Caco-2 (cell line): ENCODE measurements at regions not wholly inside any gene's neighbourhood (a gene's known extent, or its start where the extent isn't known, plus 50 kb on each side); places are given as distances from the start of the nearest gene placed in this dataset.

Experiments
- BruUV-seq: library from RNA; stranded (reverse); fragments of 400-500 nt; replicated peaks from 2 replicates; lab custom pipeline; 2021; lab: Mats Ljungman, UMichigan
- CTCF ChIA-PET: fragments of 300-600 bp; sonication (Branson Sonifier 250); formaldehyde crosslinking; loops from one replicate; lab custom pipeline; 2022; ENCODE audit warnings: antibody characterized with exemption; lab: Charles Lee
- POLR2A ChIA-PET: fragments of 300-600 bp; sonication (Branson Sonifier 250); formaldehyde crosslinking; loops from one replicate; lab custom pipeline; 2022; ENCODE audit warnings: antibody characterized with exemption; lab: Charles Lee
- DNase-seq, 2 experiments: peaks; one replicate each; pipeline versions ENCODE4 v3.0.0 to v3.0.0-alpha.2; 2020 to 2022
- H3K27me3 ChIP-seq: replicated peaks from 2 replicates; pipeline ENCODE4 v1.6.0; 2011; ENCODE audit warnings: low read length; ENCODE audit not compliant: control insufficient read depth, insufficient read depth
- H3K36me3 ChIP-seq: 2 replicates; pipeline ENCODE4 v1.5.1; 2011; ENCODE audit warnings: low read length; ENCODE audit not compliant: control insufficient read depth, insufficient read depth
- H3K4me1 ChIP-seq: fragments of 250-450 bp; sonication (Bioruptor Pico); 2 replicates; pipeline ENCODE4 v1.5.1; 2020; ENCODE audit warnings: mild to moderate bottlenecking
- H3K4me3 ChIP-seq: 2 replicates; pipeline ENCODE4 v1.5.1; 2011; ENCODE audit warnings: low read depth, mild to moderate bottlenecking, control low read depth, low read length
- H3K9me3 ChIP-seq: fragments of 250-450 bp; sonication (Bioruptor Pico); 2 replicates; pipeline ENCODE4 v1.5.1; 2020; ENCODE audit warnings: mild to moderate bottlenecking, moderate library complexity
- H3K27ac Mint-ChIP-seq: one replicate; pipeline ENCODE4 v1.8.0; 2022; ENCODE audit warnings: mixed read lengths; ENCODE audit not compliant: unreplicated experiment
- H3K27me3 Mint-ChIP-seq: one replicate; pipeline ENCODE4 v1.8.0; 2022; ENCODE audit warnings: mixed read lengths; ENCODE audit not compliant: insufficient read depth, unreplicated experiment
- H3K36me3 Mint-ChIP-seq: one replicate; pipeline ENCODE4 v1.8.0; 2022; ENCODE audit warnings: mild to moderate bottlenecking, mixed read lengths; ENCODE audit not compliant: insufficient read depth, unreplicated experiment
- H3K4me1 Mint-ChIP-seq: one replicate; pipeline ENCODE4 v1.8.0; 2022; ENCODE audit warnings: low read depth, mixed read lengths; ENCODE audit not compliant: unreplicated experiment
- H3K4me3 Mint-ChIP-seq: one replicate; pipeline ENCODE4 v1.8.0; 2022; ENCODE audit warnings: mild to moderate bottlenecking, moderate library complexity, mixed read lengths; ENCODE audit not compliant: unreplicated experiment
- H3K9me3 Mint-ChIP-seq: one replicate; pipeline ENCODE4 v1.8.0; 2022; ENCODE audit warnings: mixed read lengths; ENCODE audit not compliant: unreplicated experiment
- CTCF ChIP-seq, 2 experiments: fragments of 200-600 bp in 1 of 2; IDR thresholded peaks; 1 replicate in 1 of 2; 2 replicates in 1 of 2; pipeline versions ENCODE4 v1.5.1 to v1.8.0; 2011 to 2022; ENCODE audit warnings: antibody characterized with exemption in 1 of 2, control low read depth in 1 of 2, inconsistent platforms in 1 of 2, low read depth in 1 of 2, low read length in 1 of 2, mild to moderate bottlenecking in 1 of 2, moderate library complexity in 1 of 2; ENCODE audit not compliant: insufficient read depth in 1 of 2, severe bottlenecking in 1 of 2, unreplicated experiment in 1 of 2
- intact Hi-C: fragments of 100-400 bp; cut with micrococcal nuclease; formaldehyde crosslinking; loops from one replicate; pipeline ENCODE4 v1.10.0; 2022; ENCODE audit not compliant: unreplicated experiment

DNA sequence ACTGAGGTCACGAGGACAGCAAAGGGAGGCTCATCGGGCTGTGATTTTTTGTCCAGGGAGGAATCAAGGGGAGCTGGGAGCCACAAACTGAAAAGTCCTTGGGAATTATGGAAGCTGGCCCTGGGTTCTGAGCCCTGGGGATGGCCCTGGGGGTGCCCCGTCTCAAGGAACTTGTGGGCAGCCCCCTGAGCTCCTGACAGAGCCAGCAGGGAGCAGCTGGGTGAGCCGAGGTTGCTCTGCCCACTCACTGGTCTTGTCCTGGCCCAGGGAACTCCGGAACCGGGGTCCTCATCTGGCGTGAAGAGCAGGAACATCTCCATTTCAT, 61.3 kb upstream of the HDAC4 start:
- TF ChIP-seq CTCF (IDR thresholded peaks at IDR 0.05; ENCODE audit: insufficient read depth in 1 of 2, low read depth in 1 of 2, low read length in 1 of 2, severe bottlenecking in 1 of 2, unreplicated experiment in 1 of 2), result no peak
- Mint-ChIP-seq H3K9me3 (no peaks in the 10 kb centered on the region), H3K4me3 (no peak overlapping the region), H3K27ac (no peak overlapping the region), H3K36me3 (no peaks in the 10 kb centered on the region), H3K27me3 (peaks cover 2% of the 10 kb centered on the region), H3K4me1 (no peaks in the 10 kb centered on the region)
- Histone ChIP-seq H3K4me1 (no peaks in the 10 kb centered on the region), H3K4me3 (no peak overlapping the region), H3K9me3 (no peaks in the 10 kb centered on the region), H3K27me3 (no peaks in the 10 kb centered on the region; the same call in 1 of the 2 replicates), H3K36me3 (no peaks in the 10 kb centered on the region)
- CTCF ChIA-PET, result no interaction called here
- intact Hi-C loops, result no loop called here
- POLR2A ChIA-PET, result no interaction called here
- DNase-seq, result no peak
- no TSS peak for BruUV-seq

- Mint-ChIP-seq H3K36me3 (no peaks in the 10 kb centered on the region), H3K27ac (no peak overlapping the region), H3K4me3 (no peak overlapping the region), H3K27me3 (peaks cover 2% of the 10 kb centered on the region), H3K4me1 (no peaks in the 10 kb centered on the region), H3K9me3 (no peaks in the 10 kb centered on the region)
- ChIA-PET POLR2A (no interaction called here), CTCF (no interaction called here)
- no peak for TF ChIP-seq CTCF (IDR thresholded peaks at IDR 0.05; ENCODE audit: insufficient read depth in 1 of 2, low read depth in 1 of 2, low read length in 1 of 2, severe bottlenecking in 1 of 2, unreplicated experiment in 1 of 2)
- BruUV-seq, result no TSS peak
- intact Hi-C loops, result no loop called here
- H3K36me3 ChIP-seq, result no peaks in the 10 kb centered on the region
- DNase-seq, result no peak
- H3K27me3 ChIP-seq, result no peaks in the 10 kb centered on the region; the same call in 1 of the 2 replicates
- no peaks in the 10 kb centered on the region for H3K4me1 ChIP-seq
- H3K9me3 ChIP-seq, result no peaks in the 10 kb centered on the region
- H3K4me3 ChIP-seq, result no peak overlapping the region
Observed at GRCh38 chr2:239461291-239462190, 60.7 kb upstream of the HDAC4 start.

- H3K27ac Mint-ChIP-seq, result no peak overlapping the region
- no peaks in the 10 kb centered on the region for H3K4me1 Mint-ChIP-seq
- H3K4me3 Mint-ChIP-seq, result no peak overlapping the region
- no peaks in the 10 kb centered on the region; the same call in 1 of the 2 replicates for H3K27me3 ChIP-seq
- intact Hi-C loops, result no loop called here
- H3K4me1 ChIP-seq, result no peaks in the 10 kb centered on the region
- peaks cover 2% of the 10 kb centered on the region for H3K27me3 Mint-ChIP-seq
- ChIA-PET CTCF (no interaction called here), POLR2A (no interaction called here)
- TF ChIP-seq CTCF (IDR thresholded peaks at IDR 0.05; ENCODE audit: insufficient read depth in 1 of 2, low read depth in 1 of 2, low read length in 1 of 2, severe bottlenecking in 1 of 2, unreplicated experiment in 1 of 2), result no peak
- H3K36me3 ChIP-seq, result no peaks in the 10 kb centered on the region
- H3K4me3 ChIP-seq, result no peak overlapping the region
- no peaks in the 10 kb centered on the region for H3K9me3 ChIP-seq
- no peaks in the 10 kb centered on the region for H3K9me3 Mint-ChIP-seq
- DNase-seq, result no peak
- H3K36me3 Mint-ChIP-seq, result no peaks in the 10 kb centered on the region
- no TSS peak for BruUV-seq
Observed at GRCh38 chr2:239460780-239461179, 60.0 kb upstream of the HDAC4 start.
